ENCODE measurements at regions not wholly inside any gene's neighbourhood (a gene's known extent, or its start where the extent isn't known, plus 50 kb on each side); places are given as distances from the start of the nearest gene placed in this dataset.

DNA sequence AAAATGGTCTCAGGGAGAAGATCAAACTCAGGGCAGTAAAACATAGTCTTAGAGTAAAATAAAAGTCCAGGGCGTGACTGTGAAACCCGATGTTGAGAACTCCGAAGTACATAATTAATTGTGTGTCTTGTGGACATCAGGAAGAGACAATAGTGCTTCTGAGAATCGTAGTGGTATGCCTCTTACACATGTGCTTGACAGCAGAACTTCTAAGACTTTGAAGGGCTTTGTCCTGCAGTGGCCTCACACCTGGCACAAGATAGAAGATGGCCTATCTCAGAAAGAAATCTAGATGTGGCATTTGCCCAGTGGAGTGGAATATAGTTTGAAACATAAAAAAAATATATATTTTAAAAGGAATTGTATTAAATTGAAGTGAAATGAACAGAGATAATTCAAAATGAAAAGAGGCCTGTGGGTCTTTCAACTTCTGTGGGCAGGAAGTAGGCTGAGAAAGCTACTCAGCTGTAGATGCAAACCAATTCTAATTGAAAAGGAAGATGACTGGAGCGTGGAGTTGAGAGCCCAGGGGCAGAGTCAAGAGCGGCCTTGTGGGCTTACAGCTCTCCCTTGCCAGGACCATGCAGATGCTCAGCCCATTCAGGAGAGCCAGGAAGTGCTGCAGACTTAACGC, 468.4 kb downstream of the KDM4C start:
- TF ChIP-seq, protein P1, sequence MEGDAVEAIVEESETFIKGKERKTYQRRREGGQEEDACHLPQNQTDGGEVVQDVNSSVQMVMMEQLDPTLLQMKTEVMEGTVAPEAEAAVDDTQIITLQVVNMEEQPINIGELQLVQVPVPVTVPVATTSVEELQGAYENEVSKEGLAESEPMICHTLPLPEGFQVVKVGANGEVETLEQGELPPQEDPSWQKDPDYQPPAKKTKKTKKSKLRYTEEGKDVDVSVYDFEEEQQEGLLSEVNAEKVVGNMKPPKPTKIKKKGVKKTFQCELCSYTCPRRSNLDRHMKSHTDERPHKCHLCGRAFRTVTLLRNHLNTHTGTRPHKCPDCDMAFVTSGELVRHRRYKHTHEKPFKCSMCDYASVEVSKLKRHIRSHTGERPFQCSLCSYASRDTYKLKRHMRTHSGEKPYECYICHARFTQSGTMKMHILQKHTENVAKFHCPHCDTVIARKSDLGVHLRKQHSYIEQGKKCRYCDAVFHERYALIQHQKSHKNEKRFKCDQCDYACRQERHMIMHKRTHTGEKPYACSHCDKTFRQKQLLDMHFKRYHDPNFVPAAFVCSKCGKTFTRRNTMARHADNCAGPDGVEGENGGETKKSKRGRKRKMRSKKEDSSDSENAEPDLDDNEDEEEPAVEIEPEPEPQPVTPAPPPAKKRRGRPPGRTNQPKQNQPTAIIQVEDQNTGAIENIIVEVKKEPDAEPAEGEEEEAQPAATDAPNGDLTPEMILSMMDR (IDR thresholded peaks at IDR 0.05): no peak
- TF ChIP-seq, protein P2, sequence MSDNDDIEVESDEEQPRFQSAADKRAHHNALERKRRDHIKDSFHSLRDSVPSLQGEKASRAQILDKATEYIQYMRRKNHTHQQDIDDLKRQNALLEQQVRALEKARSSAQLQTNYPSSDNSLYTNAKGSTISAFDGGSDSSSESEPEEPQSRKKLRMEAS (IDR thresholded peaks at IDR 0.05; ENCODE audit: low read depth): no peak
- no peak for TF ChIP-seq TAF1 (IDR thresholded peaks at IDR 0.05; ENCODE audit: borderline replicate concordance, low read depth, low read length)
- TF ChIP-seq FOSL2 (IDR thresholded peaks at IDR 0.05; ENCODE audit: borderline replicate concordance, low read depth): no peak
- TF ChIP-seq, protein P3, sequence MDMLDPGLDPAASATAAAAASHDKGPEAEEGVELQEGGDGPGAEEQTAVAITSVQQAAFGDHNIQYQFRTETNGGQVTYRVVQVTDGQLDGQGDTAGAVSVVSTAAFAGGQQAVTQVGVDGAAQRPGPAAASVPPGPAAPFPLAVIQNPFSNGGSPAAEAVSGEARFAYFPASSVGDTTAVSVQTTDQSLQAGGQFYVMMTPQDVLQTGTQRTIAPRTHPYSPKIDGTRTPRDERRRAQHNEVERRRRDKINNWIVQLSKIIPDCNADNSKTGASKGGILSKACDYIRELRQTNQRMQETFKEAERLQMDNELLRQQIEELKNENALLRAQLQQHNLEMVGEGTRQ (IDR thresholded peaks at IDR 0.05; ENCODE audit: borderline replicate concordance, low read depth, low read length): no peak
- TF ChIP-seq, protein P4, sequence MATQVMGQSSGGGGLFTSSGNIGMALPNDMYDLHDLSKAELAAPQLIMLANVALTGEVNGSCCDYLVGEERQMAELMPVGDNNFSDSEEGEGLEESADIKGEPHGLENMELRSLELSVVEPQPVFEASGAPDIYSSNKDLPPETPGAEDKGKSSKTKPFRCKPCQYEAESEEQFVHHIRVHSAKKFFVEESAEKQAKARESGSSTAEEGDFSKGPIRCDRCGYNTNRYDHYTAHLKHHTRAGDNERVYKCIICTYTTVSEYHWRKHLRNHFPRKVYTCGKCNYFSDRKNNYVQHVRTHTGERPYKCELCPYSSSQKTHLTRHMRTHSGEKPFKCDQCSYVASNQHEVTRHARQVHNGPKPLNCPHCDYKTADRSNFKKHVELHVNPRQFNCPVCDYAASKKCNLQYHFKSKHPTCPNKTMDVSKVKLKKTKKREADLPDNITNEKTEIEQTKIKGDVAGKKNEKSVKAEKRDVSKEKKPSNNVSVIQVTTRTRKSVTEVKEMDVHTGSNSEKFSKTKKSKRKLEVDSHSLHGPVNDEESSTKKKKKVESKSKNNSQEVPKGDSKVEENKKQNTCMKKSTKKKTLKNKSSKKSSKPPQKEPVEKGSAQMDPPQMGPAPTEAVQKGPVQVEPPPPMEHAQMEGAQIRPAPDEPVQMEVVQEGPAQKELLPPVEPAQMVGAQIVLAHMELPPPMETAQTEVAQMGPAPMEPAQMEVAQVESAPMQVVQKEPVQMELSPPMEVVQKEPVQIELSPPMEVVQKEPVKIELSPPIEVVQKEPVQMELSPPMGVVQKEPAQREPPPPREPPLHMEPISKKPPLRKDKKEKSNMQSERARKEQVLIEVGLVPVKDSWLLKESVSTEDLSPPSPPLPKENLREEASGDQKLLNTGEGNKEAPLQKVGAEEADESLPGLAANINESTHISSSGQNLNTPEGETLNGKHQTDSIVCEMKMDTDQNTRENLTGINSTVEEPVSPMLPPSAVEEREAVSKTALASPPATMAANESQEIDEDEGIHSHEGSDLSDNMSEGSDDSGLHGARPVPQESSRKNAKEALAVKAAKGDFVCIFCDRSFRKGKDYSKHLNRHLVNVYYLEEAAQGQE (IDR thresholded peaks at IDR 0.05; ENCODE audit: low read depth, low read length): no peak
- TF ChIP-seq YY1 (IDR thresholded peaks at IDR 0.05; ENCODE audit: low read depth): no peak
- no peak for TF ChIP-seq NFIC (IDR thresholded peaks at IDR 0.05; ENCODE audit: borderline replicate concordance)
- TF ChIP-seq FOXJ3 (CRISPR knock-in tag; IDR thresholded peaks at IDR 0.05): no peak
- no peak for TF ChIP-seq SMC3 (IDR thresholded peaks at IDR 0.05; ENCODE audit: low read depth, low read length)
- TF ChIP-seq, protein P5, sequence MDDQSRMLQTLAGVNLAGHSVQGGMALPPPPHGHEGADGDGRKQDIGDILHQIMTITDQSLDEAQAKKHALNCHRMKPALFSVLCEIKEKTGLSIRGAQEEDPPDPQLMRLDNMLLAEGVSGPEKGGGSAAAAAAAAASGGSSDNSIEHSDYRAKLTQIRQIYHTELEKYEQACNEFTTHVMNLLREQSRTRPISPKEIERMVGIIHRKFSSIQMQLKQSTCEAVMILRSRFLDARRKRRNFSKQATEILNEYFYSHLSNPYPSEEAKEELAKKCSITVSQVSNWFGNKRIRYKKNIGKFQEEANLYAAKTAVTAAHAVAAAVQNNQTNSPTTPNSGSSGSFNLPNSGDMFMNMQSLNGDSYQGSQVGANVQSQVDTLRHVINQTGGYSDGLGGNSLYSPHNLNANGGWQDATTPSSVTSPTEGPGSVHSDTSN (IDR thresholded peaks at IDR 0.05): no peak
- TF ChIP-seq POLR2AphosphoS5 (IDR thresholded peaks at IDR 0.05; ENCODE audit: low read depth, low read length): no peak
- no peak for TF ChIP-seq EP300 (IDR thresholded peaks at IDR 0.05; ENCODE audit: borderline replicate concordance in 1 of 2, low read depth in 1 of 2, low read length in 1 of 2)

All from SK-N-SH (cell line).